IMR-90 (cell line): ENCODE measurements at regions not wholly inside any gene's neighbourhood (a gene's known extent, or its start where the extent isn't known, plus 50 kb on each side); places are given as distances from the start of the nearest gene placed in this dataset.
A peak's percentile ranks its signal among the peaks of the same experiment; 100 is the strongest.
"Not testable (repeated sequence)": the region's sequence is repeated elsewhere in the genome, so short reads cannot be mapped to it uniquely, and the experiment has no call there.

Source experiments
- ATAC-seq: fragments of 200-7000 bp; cut with Tn5 transposase; 2 replicates; pipeline ENCODE4 v1.9.1; 2020; ENCODE audit warnings: low read depth, mild to moderate bottlenecking, moderate library complexity
- BruUV-seq: library from RNA; stranded (reverse); fragments of 400-500 nt; replicated peaks from 2 replicates; lab custom pipeline; 2021; lab: Mats Ljungman, UMichigan
- CTCF ChIA-PET: fragments of 300-600 bp; formaldehyde crosslinking; extraction: SDS; loops from one replicate; lab custom pipeline; 2021; ENCODE audit warnings: antibody characterized with exemption; lab: Yijun Ruan, JAX
- POLR2A ChIA-PET: fragments of 300-600 bp; sonication (Branson Sonifier 250); formaldehyde crosslinking; loops from one replicate; lab custom pipeline; 2022; ENCODE audit warnings: antibody characterized with exemption; ENCODE audit not compliant: unreplicated experiment; lab: Charles Lee
- DNase-seq: peaks from one replicate; pipeline ENCODE4 v3.0.0; 2013
- H2AFZ ChIP-seq: replicated peaks from 2 replicates; pipeline ENCODE3; 2013; ENCODE audit warnings: low read length, mild to moderate bottlenecking; ENCODE audit not compliant: poor library complexity
- H2AK5ac ChIP-seq: 2 replicates; pipeline ENCODE4 v1.6.1; 2013; ENCODE audit warnings: low read depth, low read length, inconsistent platforms
- H2AK9ac ChIP-seq: replicated peaks from 2 replicates; pipeline ENCODE3; 2013; ENCODE audit warnings: mild to moderate bottlenecking, low read depth, low read length, moderate library complexity; ENCODE audit not compliant: poor library complexity
- H2BK120ac ChIP-seq: 2 replicates; pipeline ENCODE4 v1.6.1; 2013; ENCODE audit warnings: low read depth, low read length, inconsistent platforms
- H2BK15ac ChIP-seq: 3 replicates; pipeline ENCODE4 v1.6.1; 2013; ENCODE audit warnings: low read depth, low read length, inconsistent platforms
- H2BK20ac ChIP-seq: 2 replicates; pipeline ENCODE4 v1.6.1; 2013; ENCODE audit warnings: low read depth, mild to moderate bottlenecking, inconsistent platforms, low read length, moderate library complexity
- H2BK5ac ChIP-seq: 2 replicates; pipeline ENCODE4 v1.6.1; 2013; ENCODE audit warnings: mild to moderate bottlenecking, low read depth, low read length, inconsistent platforms; ENCODE audit not compliant: poor library complexity, severe bottlenecking
- H3K14ac ChIP-seq: replicated peaks from 2 replicates; pipeline ENCODE4 v1.6.1; 2013; ENCODE audit warnings: low read depth, low read length, inconsistent platforms
- H3K18ac ChIP-seq: 2 replicates; pipeline ENCODE4 v1.6.1; 2013; ENCODE audit warnings: low read depth, low read length, control low read depth
- H3K23ac ChIP-seq: 2 replicates; pipeline ENCODE4 v1.6.1; 2013; ENCODE audit warnings: low read depth, low read length, inconsistent platforms
- H3K27ac ChIP-seq: 2 replicates; pipeline ENCODE4 v1.5.1; 2013; ENCODE audit warnings: mild to moderate bottlenecking, control low read depth, low read length; ENCODE audit not compliant: insufficient read depth
- H3K27me3 ChIP-seq: 2 replicates; pipeline ENCODE4 v1.6.1; 2013; ENCODE audit warnings: low read length; ENCODE audit not compliant: control insufficient read depth, insufficient read depth
- H3K36me3 ChIP-seq: 2 replicates; pipeline ENCODE4 v1.6.1; 2013; ENCODE audit warnings: low read length, mixed read lengths; ENCODE audit not compliant: control insufficient read depth, insufficient read depth
- H3K4ac ChIP-seq: 2 replicates; pipeline ENCODE4 v1.6.1; 2013; ENCODE audit warnings: low read depth, low read length, inconsistent platforms
- H3K4me1 ChIP-seq: 2 replicates; pipeline ENCODE4 v1.6.1; 2013; ENCODE audit warnings: low read length, mixed read lengths; ENCODE audit not compliant: control insufficient read depth, insufficient read depth
- H3K4me2 ChIP-seq: 2 replicates; pipeline ENCODE4 v1.6.1; 2013; ENCODE audit warnings: low read depth, mild to moderate bottlenecking, control low read depth, low read length, moderate library complexity
- H3K4me3 ChIP-seq: 2 replicates; pipeline ENCODE4 v1.5.1; 2013; ENCODE audit warnings: low read depth, mild to moderate bottlenecking, control low read depth, low read length, moderate library complexity; ENCODE audit not compliant: insufficient read depth
- H3K56ac ChIP-seq: 2 replicates; pipeline ENCODE4 v1.6.1; 2013; ENCODE audit warnings: low read length, inconsistent platforms; ENCODE audit not compliant: insufficient read depth; ENCODE audit errors: extremely low read depth
- H3K79me1 ChIP-seq, 2 experiments: 2 replicates each; pipeline ENCODE4 v1.6.1; 2013; ENCODE audit warnings: low read length in 2 of 2, inconsistent platforms in 1 of 2, low read depth in 1 of 2
- H3K9ac ChIP-seq: 2 replicates; pipeline ENCODE4 v1.6.1; 2013; ENCODE audit warnings: low read depth, low read length, control low read depth
- H3K9me1 ChIP-seq: 2 replicates; pipeline ENCODE4 v1.6.1; 2013; ENCODE audit warnings: low read length, inconsistent platforms; ENCODE audit not compliant: insufficient read depth
- H3K9me3 ChIP-seq: 2 replicates; pipeline ENCODE4 v1.6.1; 2013; ENCODE audit warnings: low read length; ENCODE audit not compliant: control insufficient read depth, insufficient read depth
- H4K20me1 ChIP-seq: 2 replicates; pipeline ENCODE4 v1.6.1; 2013; ENCODE audit warnings: low read length, inconsistent platforms; ENCODE audit not compliant: insufficient read depth
- H4K5ac ChIP-seq: 2 replicates; pipeline ENCODE4 v1.6.1; 2013; ENCODE audit warnings: mild to moderate bottlenecking, low read depth, low read length, control low read depth
- H4K8ac ChIP-seq, 2 experiments: 2 replicates each; pipeline ENCODE4 v1.6.1; 2013; ENCODE audit warnings: low read depth in 2 of 2, low read length in 2 of 2, control low read depth in 1 of 2, inconsistent platforms in 1 of 2
- H4K91ac ChIP-seq: 2 replicates; pipeline ENCODE4 v1.6.1; 2013; ENCODE audit warnings: low read depth, low read length, inconsistent platforms; ENCODE audit not compliant: insufficient read depth
- CEBPB ChIP-seq: IDR thresholded peaks from 2 replicates; pipeline ENCODE4 v1.6.1; 2012; ENCODE audit warnings: low read depth, low read length, improper control_type of control experiment
- CHD1 ChIP-seq: IDR thresholded peaks from 2 replicates; pipeline ENCODE4 v1.6.1; 2012; ENCODE audit warnings: low read depth, low read length, improper control_type of control experiment
- ELK1 ChIP-seq: fragments of 150-350 bp; IDR thresholded peaks from 2 replicates; pipeline ENCODE4 v1.6.1; 2016; ENCODE audit warnings: low read depth, mild to moderate bottlenecking, low read length, moderate library complexity, borderline replicate concordance
- RAD21 ChIP-seq: IDR thresholded peaks from 2 replicates; pipeline ENCODE4 v1.6.1; 2012; ENCODE audit warnings: low read length, improper control_type of control experiment
- WGBS, 2 experiments: methylation state at CpG; one replicate each; pipeline versions ENCODE4 v1.1.5 to v1.1.7; 2013; ENCODE audit warnings: missing lambda C conversion rate in 2 of 2; ENCODE audit not compliant: insufficient read length in 1 of 2; ENCODE audit errors: extremely low coverage in 2 of 2; 5-methylcytosine and 5-hydroxymethylcytosine counted together
- dilution Hi-C: fragments of 300-500 bp; cut with HindIII; formaldehyde crosslinking; loops from one replicate; pipeline ENCODE4 v1.14.3; 2018; ENCODE audit warnings: low sequenced_read_pairs; ENCODE audit not compliant: unreplicated experiment
- in situ Hi-C: fragments of 300-500 bp; cut with MboI; formaldehyde crosslinking; loops from 3 replicates; pipeline ENCODE4 v1.14.3; 2019; ENCODE audit warnings: low sequenced_read_pairs, inconsistent platforms, mixed read lengths
- intact Hi-C: fragments of 100-400 bp; cut with micrococcal nuclease; formaldehyde crosslinking; loops from 2 replicates; pipeline ENCODE4 v1.10.0; 2022

GRCh38 chr20:16828666-16829305 is 80.6 kb downstream of the OTOR start:
- Histone ChIP-seq H3K4ac (no peak overlapping the region), H3K4me3 (no peak overlapping the region), H3K79me1 (no peaks in the 10 kb centered on the region), H3K14ac (no peak overlapping the region), H4K91ac (no peak overlapping the region), H3K4me1 (peaks cover 3% of the 10 kb centered on the region; the same call in 1 of the 2 replicates), H3K9me1 (no peaks in the 10 kb centered on the region), H3K23ac (no peak overlapping the region), H3K9me3 (no peaks in the 10 kb centered on the region), H2BK15ac (no peak overlapping the region), H2AK5ac (no peak overlapping the region), H4K20me1 (no peaks in the 10 kb centered on the region), H3K56ac (no peak overlapping the region), H2AK9ac (no peak overlapping the region), H2BK120ac (no peak overlapping the region), H3K27me3 (no peaks in the 10 kb centered on the region), H3K9ac (no peak overlapping the region), H2BK5ac (no peak overlapping the region), H4K5ac (no peak overlapping the region), H2BK20ac (no peak overlapping the region), H2AFZ (no peak overlapping the region), H3K4me2 (no peak overlapping the region), H3K27ac (no peak overlapping the region), H3K36me3 (no peaks in the 10 kb centered on the region), H3K18ac (no peak overlapping the region), H4K8ac (no peak overlapping the region)
- in situ Hi-C loops (no loop called here), dilution Hi-C loops (no loop called here), intact Hi-C loops (no loop called here)
- ChIA-PET CTCF (no interaction called here), POLR2A (no interaction called here)
- DNase-seq: peak; percentile 19
- 20% methylated on average over 2 of the region's 4 CpGs; no CpG with 5 or more reads in 1 of the 2 experiments for WGBS, 2 experiments
- ATAC-seq: no peak
- TF ChIP-seq CEBPB: peak; percentile 57
- TF ChIP-seq CHD1: no peak
- TF ChIP-seq ELK1: no peak
- TF ChIP-seq RAD21: no peak
- BruUV-seq: no TSS peak

- H4K20me1 ChIP-seq, H4K91ac ChIP-seq, H2AFZ ChIP-seq, H2AK5ac ChIP-seq, H3K27me3 ChIP-seq, H3K79me1 ChIP-seq, H3K4me1 ChIP-seq, H3K14ac ChIP-seq, H3K9me1 ChIP-seq, BruUV-seq, intact Hi-C loops, H3K56ac ChIP-seq, in situ Hi-C loops, H3K9ac ChIP-seq, dilution Hi-C loops, H4K5ac ChIP-seq, H3K36me3 ChIP-seq, H2AK9ac ChIP-seq, H3K4ac ChIP-seq, H3K27ac ChIP-seq, H3K4me3 ChIP-seq, H3K9me3 ChIP-seq, H2BK20ac ChIP-seq, POLR2A ChIA-PET, H3K23ac ChIP-seq: not testable (repeated sequence)
- Histone ChIP-seq H4K8ac (peak overlapping the region in 1 of 2 experiments; percentile 63; a peak in 1 of 4 replicates), H2BK15ac (0 out of 3 replicates have a peak overlapping the region, but pooled peaks have one; percentile 83), H2BK120ac (peak overlapping the region; percentile 61; the same call in 1 of the 2 replicates), H2BK5ac (peak overlapping the region; percentile 92), H3K18ac (peak overlapping the region; percentile 69; the same call in 1 of the 2 replicates), H3K4me2 (peak overlapping the region; percentile 64; the same call in 1 of the 2 replicates)
- DNase-seq: peak; percentile 72
- CTCF ChIA-PET: interaction anchor here (1.5 kb wide), 1 partner anchor 15 kb away, joined by 5 read pairs; no protein-coding TSS in a partner anchor
- peak; percentile 85 for ATAC-seq
Observed at GRCh38 chr20:16835690-16836089, 87.5 kb downstream of the OTOR start.
